Naive thymus-derived CD4-positive, alpha-beta T cell (primary cell): ENCODE measurements at regions not wholly inside any gene's neighbourhood (a gene's known extent, or its start where the extent isn't known, plus 50 kb on each side); places are given as distances from the start of the nearest gene placed in this dataset.

Source experiments
- ATAC-seq: fragments of 150-1000 bp; cut with Tn5 transposase; 2 replicates; pipeline ENCODE4 v1.10.0; 2021; ENCODE audit warnings: mild to moderate bottlenecking, moderate library complexity
- CTCF ChIA-PET: fragments of 350-600 bp; sonication (Branson Sonifier 250); formaldehyde crosslinking; loops from one replicate; lab custom pipeline; 2021; ENCODE audit warnings: antibody characterized with exemption; lab: Charles Lee
- POLR2A ChIA-PET: fragments of 350-600 bp; sonication (Branson Sonifier 250); formaldehyde crosslinking; loops from one replicate; lab custom pipeline; 2021; ENCODE audit warnings: antibody characterized with exemption, inconsistent platforms; lab: Charles Lee
- DNase-seq, 9 donors: peaks; one replicate each; pipeline versions ENCODE4 v3.0.0 to v3.0.0-alpha.2; 2020 to 2022; ENCODE audit warnings: mixed read lengths in 1 of 9
- H3K27ac ChIP-seq: one replicate; pipeline ENCODE4 v1.7.0; 2013; ENCODE audit warnings: mild to moderate bottlenecking, low read depth, low read length, moderate library complexity
- H3K27me3 ChIP-seq, 2 donors: one replicate each; pipeline ENCODE4 v1.7.0; 2013; ENCODE audit warnings: low read length in 2 of 2, mild to moderate bottlenecking in 2 of 2, moderate library complexity in 2 of 2; ENCODE audit not compliant: control insufficient read depth in 2 of 2, insufficient read depth in 2 of 2
- H3K36me3 ChIP-seq, 3 experiments: 1 replicate in 2 of 3; 2 replicates in 1 of 3; pipeline ENCODE4 v1.7.0; 2013; ENCODE audit warnings: low read length in 3 of 3, mild to moderate bottlenecking in 3 of 3, moderate library complexity in 1 of 3; ENCODE audit not compliant: insufficient read depth in 3 of 3, control insufficient read depth in 2 of 3
- H3K4me1 ChIP-seq, 2 donors: one replicate each; pipeline ENCODE4 v1.7.0; 2013; ENCODE audit warnings: low read length in 2 of 2, mild to moderate bottlenecking in 2 of 2, moderate library complexity in 1 of 2; ENCODE audit not compliant: control insufficient read depth in 2 of 2, insufficient read depth in 2 of 2
- H3K4me3 ChIP-seq: 2 replicates; pipeline ENCODE4 v1.7.0; 2013; ENCODE audit warnings: mild to moderate bottlenecking, low read length
- H3K9me3 ChIP-seq, 3 experiments: 1 replicate in 2 of 3; 2 replicates in 1 of 3; pipeline ENCODE4 v1.7.0; 2013; ENCODE audit warnings: low read length in 3 of 3; ENCODE audit not compliant: control insufficient read depth in 2 of 3
- H3K27ac Mint-ChIP-seq, 9 donors: one replicate each; pipeline ENCODE4 v1.8.0; 2020 to 2022; ENCODE audit warnings: mixed read lengths in 9 of 9, mild to moderate bottlenecking in 8 of 9, moderate library complexity in 5 of 9, inconsistent platforms in 2 of 9
- H3K27me3 Mint-ChIP-seq, 5 donors: one replicate each; pipeline ENCODE4 v1.8.0; 2021 to 2022; ENCODE audit warnings: mixed read lengths in 5 of 5, mild to moderate bottlenecking in 1 of 5
- H3K36me3 Mint-ChIP-seq, 5 donors: one replicate each; pipeline ENCODE4 v1.8.0; 2020 to 2022; ENCODE audit warnings: mixed read lengths in 5 of 5, mild to moderate bottlenecking in 3 of 5, inconsistent platforms in 1 of 5
- H3K4me1 Mint-ChIP-seq, 7 donors: one replicate each; pipeline ENCODE4 v1.8.0; 2020 to 2022; ENCODE audit warnings: mixed read lengths in 7 of 7, mild to moderate bottlenecking in 3 of 7, inconsistent platforms in 1 of 7
- H3K4me3 Mint-ChIP-seq, 10 donors: one replicate each; pipeline ENCODE4 v1.8.0; 2020 to 2022; ENCODE audit warnings: mild to moderate bottlenecking in 10 of 10, mixed read lengths in 10 of 10, moderate library complexity in 6 of 10, inconsistent platforms in 2 of 10
- H3K9me3 Mint-ChIP-seq, 11 donors: one replicate each; pipeline ENCODE4 v1.8.0; 2020 to 2022; ENCODE audit warnings: mixed read lengths in 11 of 11, mild to moderate bottlenecking in 4 of 11, inconsistent platforms in 1 of 11, moderate library complexity in 1 of 11
- intact Hi-C, 2 donors: fragments of 100-400 bp; cut with micrococcal nuclease; formaldehyde crosslinking; loops; one replicate each; pipeline ENCODE4 v1.15.1; 2023

DNA sequence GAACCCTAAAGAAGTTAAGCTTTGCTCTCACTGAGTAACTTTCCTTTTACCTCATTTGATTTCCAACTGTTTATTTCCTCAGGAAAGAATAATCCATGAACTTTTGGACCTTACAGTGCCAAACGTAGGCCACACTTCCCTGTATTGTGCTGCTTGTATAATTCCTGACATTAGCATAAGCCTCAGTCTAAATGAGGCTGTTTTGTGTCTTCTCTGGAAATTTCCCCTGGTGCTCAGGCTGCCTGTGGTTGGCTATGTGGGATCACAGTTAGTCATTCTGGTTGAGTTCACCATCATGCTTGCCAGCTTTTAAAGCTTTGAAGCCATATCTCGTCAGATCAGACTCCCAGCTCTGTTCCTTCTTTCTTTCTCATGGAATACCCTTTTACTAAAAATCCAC, 107.0 kb downstream of the FAM76B start:
- Mint-ChIP-seq H3K9me3 (peaks cover 0 to 18% (median 0%) of the 10 kb centered on the region in 11 donors), H3K4me3 (peak overlapping the region in 5 of 10 donors; percentile 8 to 47 (median 42)), H3K4me1 (peaks cover 24 to 87% (median 84%) of the 10 kb centered on the region in 7 donors), H3K36me3 (peaks cover 0 to 38% (median 0%) of the 10 kb centered on the region in 5 donors), H3K27ac (peak overlapping the region in 6 of 9 donors; percentile 3 to 86 (median 54)), H3K27me3 (no peaks in the 10 kb centered on the region)
- intact Hi-C loops, result loop anchor here in 1 of 2 donors (1.0 to 10.0 kb wide), 2 partner anchors 8 to 572 kb away; no protein-coding TSS in a partner anchor
- CTCF ChIA-PET, result interaction anchor here (1.1 kb wide), 1 partner anchor 531 kb away, joined by 3 read pairs; no protein-coding TSS in a partner anchor
- Histone ChIP-seq H3K4me1 (peaks cover 1 to 59% of the 10 kb centered on the region in 2 donors), H3K9me3 (no peaks in the 10 kb centered on the region), H3K36me3 (no peaks in the 10 kb centered on the region), H3K27ac (no peak overlapping the region), H3K4me3 (no peak overlapping the region), H3K27me3 (no peaks in the 10 kb centered on the region)
- peak in 1 of 9 donors; percentile 51 for DNase-seq
- POLR2A ChIA-PET, result interaction anchor here (0.6 to 1.4 kb wide), 5 partner anchors 17 to 451 kb away, joined by 3 to 5 read pairs (median 3); partner anchors contain the start of gene SESN3
- no peak for ATAC-seq

DNA sequence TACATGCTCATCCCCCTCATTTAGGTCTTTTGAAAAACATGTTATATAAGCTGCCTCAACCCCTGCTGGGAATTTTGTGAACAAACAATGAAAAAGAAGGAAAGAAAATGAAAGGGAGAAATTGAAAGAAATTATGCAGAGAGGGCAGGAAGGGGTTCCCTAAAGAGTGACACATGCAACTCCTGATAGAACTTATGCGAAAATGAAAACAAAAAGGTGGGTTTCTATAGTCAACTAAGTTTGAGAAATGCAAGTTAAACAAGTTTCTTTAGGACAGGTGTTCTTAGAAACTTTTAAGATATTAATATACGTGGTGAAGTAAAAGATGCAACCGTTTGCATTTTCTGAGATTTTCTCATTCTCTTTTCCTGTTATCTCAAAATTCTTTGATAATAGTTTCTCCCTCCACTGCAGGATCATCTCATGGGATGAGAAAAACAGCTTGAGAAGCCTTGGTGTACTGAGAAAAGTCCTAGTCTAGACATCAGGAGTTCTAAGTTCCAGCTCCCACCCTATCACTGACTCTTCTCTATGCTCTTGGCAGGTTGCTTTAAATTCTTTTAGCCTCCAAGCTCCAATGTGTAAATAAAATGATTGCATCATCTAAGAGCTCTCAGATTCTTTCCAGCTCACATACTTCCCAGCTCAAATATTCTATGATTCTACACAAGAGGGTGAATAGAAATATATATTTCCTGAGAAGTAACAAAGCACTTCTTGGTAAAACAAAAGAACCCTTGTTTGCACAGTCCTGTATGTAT, 109.2 kb downstream of the FAM76B start:
- ChIA-PET CTCF (interaction anchor here (0.6 to 1.2 kb wide), 3 partner anchors 16 to 93 kb away, joined by 3 read pairs; no protein-coding TSS in a partner anchor), POLR2A (interaction anchor here (0.6 to 3.5 kb wide), 11 partner anchors 8 to 591 kb away, joined by 3 to 27 read pairs (median 3); partner anchors contain the start of gene SESN3)
- H3K4me1 ChIP-seq, result peaks cover 0 to 41% of the 10 kb centered on the region in 2 donors
- no peaks in the 10 kb centered on the region for H3K27me3 ChIP-seq
- peaks cover 0 to 29% (median 0%) of the 10 kb centered on the region in 11 donors for H3K9me3 Mint-ChIP-seq
- peak overlapping the region; percentile 60 for H3K27ac ChIP-seq
- no peak for ATAC-seq
- DNase-seq, result no peak
- no peaks in the 10 kb centered on the region for H3K27me3 Mint-ChIP-seq
- no peaks in the 10 kb centered on the region for H3K9me3 ChIP-seq
- peak overlapping the region; percentile 21 to 78 (median 69) for H3K4me3 Mint-ChIP-seq
- peak overlapping the region in 7 of 9 donors; percentile 44 to 87 (median 73) for H3K27ac Mint-ChIP-seq
- no peak overlapping the region for H3K4me3 ChIP-seq
- no peaks in the 10 kb centered on the region for H3K36me3 ChIP-seq
- H3K4me1 Mint-ChIP-seq, result peaks cover 27 to 89% (median 71%) of the 10 kb centered on the region in 7 donors
- intact Hi-C loops, result loop anchor here in 1 of 2 donors (1.0 to 10.0 kb wide), 2 partner anchors 8 to 574 kb away; no protein-coding TSS in a partner anchor
- H3K36me3 Mint-ChIP-seq, result peaks cover 0 to 43% (median 0%) of the 10 kb centered on the region in 5 donors

DNA sequence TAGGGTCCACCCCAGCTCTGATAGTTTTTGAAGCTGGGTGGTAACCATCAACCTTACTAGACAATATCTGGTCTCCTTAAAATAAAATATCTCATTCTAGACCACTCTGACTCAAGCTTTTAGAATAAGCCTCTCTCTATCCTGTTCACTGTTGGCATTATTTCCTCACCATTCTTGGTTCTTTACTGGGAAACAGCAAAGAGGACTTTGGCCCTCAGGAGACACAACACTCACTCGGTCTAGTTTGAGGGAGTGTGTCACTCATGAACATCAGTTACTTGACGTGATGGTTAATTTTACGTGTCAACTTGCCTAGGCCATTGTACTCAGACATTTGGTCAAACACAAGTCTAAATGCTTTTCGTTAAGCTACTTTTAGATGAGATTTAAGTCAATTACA, 110.6 kb downstream of the FAM76B start:
- H3K4me3 Mint-ChIP-seq, result peak overlapping the region in 2 of 10 donors; percentile 58 to 66
- POLR2A ChIA-PET, result interaction anchor here (0.6 to 3.5 kb wide), 10 partner anchors 7 to 447 kb away, joined by 3 to 27 read pairs (median 7); partner anchors contain the start of gene SESN3
- H3K27ac ChIP-seq, result peak overlapping the region; percentile 60
- H3K27me3 ChIP-seq, result no peaks in the 10 kb centered on the region
- intact Hi-C loops, result no loop called here
- peaks cover 24 to 89% (median 71%) of the 10 kb centered on the region in 7 donors for H3K4me1 Mint-ChIP-seq
- no peaks in the 10 kb centered on the region for H3K9me3 ChIP-seq
- DNase-seq, result no peak
- H3K4me1 ChIP-seq, result peaks cover 0 to 39% of the 10 kb centered on the region in 2 donors
- ATAC-seq, result no peak
- CTCF ChIA-PET, result interaction anchor here (0.7 to 1.3 kb wide), 2 partner anchors 10 to 26 kb away, joined by 3 read pairs; no protein-coding TSS in a partner anchor
- H3K36me3 Mint-ChIP-seq, result peaks cover 0 to 42% (median 0%) of the 10 kb centered on the region in 5 donors
- no peaks in the 10 kb centered on the region for H3K27me3 Mint-ChIP-seq
- H3K27ac Mint-ChIP-seq, result peak overlapping the region in 5 of 9 donors; percentile 9 to 60 (median 13)
- no peak overlapping the region for H3K4me3 ChIP-seq
- no peaks in the 10 kb centered on the region for H3K36me3 ChIP-seq
- H3K9me3 Mint-ChIP-seq, result peaks cover 0 to 26% (median 0%) of the 10 kb centered on the region in 11 donors

DNA sequence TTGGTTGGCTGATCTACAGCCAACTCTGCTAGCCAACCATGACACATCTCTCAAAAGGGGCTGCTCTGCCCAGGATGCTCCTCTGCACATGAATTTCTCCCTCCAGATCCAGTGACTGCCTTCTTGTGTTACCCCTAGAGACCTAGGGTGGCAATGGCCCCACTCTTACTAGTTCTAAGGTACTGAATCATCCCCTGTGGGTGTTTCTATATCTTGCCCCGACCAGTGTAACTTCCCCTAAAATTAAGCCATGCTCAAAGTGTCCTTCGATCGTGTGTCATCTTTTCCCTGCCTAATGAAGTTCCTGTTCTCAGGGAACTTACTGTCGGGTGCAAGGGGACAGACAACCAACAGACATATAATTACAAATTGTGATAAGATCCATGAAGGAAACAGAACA, 113.3 kb downstream of the FAM76B start:
- intact Hi-C loops, result no loop called here
- Mint-ChIP-seq H3K4me1 (peaks cover 18 to 80% (median 51%) of the 10 kb centered on the region in 7 donors), H3K9me3 (peaks cover 0 to 16% (median 0%) of the 10 kb centered on the region in 11 donors), H3K27ac (no peak overlapping the region), H3K36me3 (peaks cover 0 to 32% (median 0%) of the 10 kb centered on the region in 5 donors), H3K4me3 (no peak overlapping the region), H3K27me3 (no peaks in the 10 kb centered on the region)
- DNase-seq (no peak), ATAC-seq (no peak)
- POLR2A ChIA-PET, result interaction anchor here (1.1 to 1.4 kb wide), 2 partner anchors 9 to 12 kb away, joined by 4 to 6 read pairs; no protein-coding TSS in a partner anchor
- H3K9me3 ChIP-seq, result no peaks in the 10 kb centered on the region
- H3K36me3 ChIP-seq, result no peaks in the 10 kb centered on the region
- H3K27ac ChIP-seq, result no peak overlapping the region
- no peaks in the 10 kb centered on the region for H3K27me3 ChIP-seq
- H3K4me3 ChIP-seq, result no peak overlapping the region
- CTCF ChIA-PET, result no interaction called here
- peaks cover 0 to 37% of the 10 kb centered on the region in 2 donors for H3K4me1 ChIP-seq

DNA sequence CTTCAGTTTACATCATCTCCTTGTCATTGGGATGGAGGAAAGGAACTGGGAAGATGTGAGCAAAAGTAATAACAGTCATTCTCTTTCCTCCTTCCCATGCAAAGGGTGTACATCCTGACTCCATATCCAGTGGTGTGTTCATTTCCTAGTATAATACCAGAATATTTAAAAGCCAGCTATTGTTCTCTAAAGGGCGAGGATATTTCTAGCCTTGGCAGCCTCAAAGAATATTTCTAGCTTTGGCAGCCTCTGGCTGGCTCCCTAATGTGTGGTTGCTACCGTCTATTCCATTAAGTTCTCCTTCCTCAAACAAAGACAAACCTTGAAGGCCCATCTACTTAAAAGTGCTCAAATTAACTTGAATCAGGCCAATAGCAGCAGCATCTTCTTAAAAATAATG, 114.0 kb downstream of the FAM76B start:
- ATAC-seq (no peak), DNase-seq (no peak)
- Histone ChIP-seq H3K4me1 (peaks cover 0 to 29% of the 10 kb centered on the region in 2 donors), H3K9me3 (no peaks in the 10 kb centered on the region), H3K27ac (no peak overlapping the region), H3K4me3 (no peak overlapping the region), H3K36me3 (no peaks in the 10 kb centered on the region), H3K27me3 (no peaks in the 10 kb centered on the region)
- H3K27ac Mint-ChIP-seq, result peak overlapping the region in 1 of 9 donors; percentile 42
- H3K4me1 Mint-ChIP-seq, result peaks cover 15 to 72% (median 44%) of the 10 kb centered on the region in 7 donors
- intact Hi-C loops, result loop anchor here in 1 of 2 donors (2.0 kb wide), 2 partner anchors 13 to 15 kb away; no protein-coding TSS in a partner anchor
- H3K4me3 Mint-ChIP-seq, result peak overlapping the region in 1 of 10 donors; percentile 1
- ChIA-PET POLR2A (interaction anchor here (1.1 to 1.4 kb wide), 2 partner anchors 9 to 13 kb away, joined by 4 to 6 read pairs; no protein-coding TSS in a partner anchor), CTCF (no interaction called here)
- peaks cover 0 to 29% (median 0%) of the 10 kb centered on the region in 5 donors for H3K36me3 Mint-ChIP-seq
- no peaks in the 10 kb centered on the region for H3K27me3 Mint-ChIP-seq
- peaks cover 0 to 16% (median 0%) of the 10 kb centered on the region in 11 donors for H3K9me3 Mint-ChIP-seq
